Medulla oblongata (tissue), 1 donor: ENCODE measurements at regions not wholly inside any gene's neighbourhood (a gene's known extent, or its start where the extent isn't known, plus 50 kb on each side); places are given as distances from the start of the nearest gene placed in this dataset.

Source experiments
- DNase-seq: peaks from one replicate; pipeline ENCODE4 v3.0.0-alpha.2; 2015; ENCODE audit errors: extremely low spot score

GRCh38 chr13:27673911-27674310 lies 52.2 kb downstream of the POLR1D start:
- no peak for DNase-seq

DNA sequence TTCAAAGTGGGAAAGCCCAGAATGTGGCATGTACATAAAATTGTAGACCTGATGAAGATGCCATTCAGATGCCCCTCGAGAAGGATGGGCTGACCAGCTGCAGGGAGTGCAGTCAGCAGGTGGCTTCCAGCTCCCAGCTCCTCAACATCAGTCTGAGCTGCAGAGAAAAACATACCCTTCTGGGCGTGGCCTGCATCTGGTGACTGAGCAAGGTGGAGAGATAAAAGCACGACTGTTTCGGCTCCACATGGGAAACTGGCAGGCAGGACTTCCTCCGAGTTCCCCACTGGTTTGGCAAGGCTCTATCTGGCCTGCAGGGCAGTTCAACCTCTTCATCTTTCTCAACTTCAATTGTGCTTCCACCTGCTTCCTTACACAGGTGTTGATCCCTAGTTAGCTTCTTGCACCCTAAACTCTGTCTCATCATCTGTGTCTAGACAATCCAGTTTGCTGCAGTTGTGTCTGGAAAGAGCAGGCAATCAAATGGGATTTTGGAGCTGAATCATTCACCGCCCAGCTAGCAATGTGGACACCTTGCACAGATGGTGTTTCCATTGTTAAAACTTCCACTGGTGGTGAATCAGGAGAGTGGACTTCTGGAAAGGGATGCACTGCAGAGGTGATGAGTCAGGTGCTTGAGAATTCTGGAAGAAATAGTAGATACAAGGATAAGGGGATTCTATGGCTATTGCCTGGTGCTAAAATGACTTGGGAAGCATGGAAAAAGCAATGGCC lies 56.8 kb downstream of the POLR1D start:
- no peak for DNase-seq

- DNase-seq, result no peak
These were observed 57.7 kb downstream of the POLR1D start for GRCh38 chr13:27679396-27679795.

GRCh38 chr13:27679896-27680295 lies 58.2 kb downstream of the POLR1D start:
- DNase-seq, result no peak

- no peak for DNase-seq
These were observed 58.8 kb downstream of the POLR1D start for GRCh38 chr13:27680465-27680864.

DNA sequence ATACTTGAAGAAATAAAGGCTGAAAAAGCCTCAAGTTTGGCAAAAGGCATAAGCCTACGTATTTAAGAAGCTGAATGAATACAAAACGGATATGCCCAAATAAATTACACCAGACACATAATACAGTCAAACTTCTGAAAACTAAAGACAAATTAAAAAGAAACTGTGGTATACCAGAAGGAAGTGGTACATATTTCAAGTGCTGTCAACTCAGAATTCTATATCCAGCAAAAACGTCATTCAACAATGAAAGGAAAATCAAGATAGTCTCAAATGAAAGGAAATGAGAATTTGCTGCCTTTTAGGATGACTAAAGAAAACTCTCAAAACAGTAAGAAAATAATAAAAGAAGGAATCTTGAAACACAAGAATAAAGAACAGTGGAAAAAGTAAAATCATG lies 69.5 kb downstream of the POLR1D start:
- DNase-seq, result no peak

DNA sequence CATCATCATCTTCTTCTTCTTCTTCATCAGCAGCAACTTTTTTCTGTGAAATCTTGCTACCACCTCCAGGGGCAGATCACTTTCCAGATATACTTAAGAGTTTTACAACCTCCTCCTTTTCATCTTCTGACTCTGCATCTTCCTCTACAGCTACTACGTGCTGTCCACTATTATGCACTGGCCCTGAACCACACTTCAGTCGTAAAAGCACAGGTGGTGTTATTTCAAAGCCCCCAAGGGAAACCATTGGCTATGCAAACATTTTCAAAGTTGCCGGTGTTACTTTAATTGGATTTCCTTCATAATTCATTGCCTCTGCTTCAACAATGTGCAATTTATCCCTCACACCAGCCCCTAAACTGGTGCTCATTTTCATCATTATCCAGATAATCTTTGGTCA lies 75.0 kb downstream of the POLR1D start:
- DNase-seq, result no peak

DNA sequence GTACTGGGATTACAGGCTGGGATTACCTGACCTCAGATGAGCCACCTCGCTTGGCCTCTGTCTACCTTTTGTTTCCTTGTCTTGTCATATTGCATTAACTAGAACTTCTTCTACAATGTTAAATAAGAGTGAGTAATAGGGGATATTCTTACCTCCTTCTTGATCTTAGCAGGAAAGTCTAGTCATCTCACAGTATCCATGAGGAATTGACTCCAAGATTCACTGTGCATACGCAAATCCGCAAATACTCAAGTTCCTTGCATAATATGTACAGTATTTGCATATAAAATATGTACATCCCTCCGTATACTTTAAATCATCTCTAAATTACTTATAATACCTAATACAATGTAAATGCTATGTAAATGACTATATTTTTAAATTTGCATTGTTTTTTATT lies 78.3 kb downstream of the POLR1D start:
- no peak for DNase-seq

DNA sequence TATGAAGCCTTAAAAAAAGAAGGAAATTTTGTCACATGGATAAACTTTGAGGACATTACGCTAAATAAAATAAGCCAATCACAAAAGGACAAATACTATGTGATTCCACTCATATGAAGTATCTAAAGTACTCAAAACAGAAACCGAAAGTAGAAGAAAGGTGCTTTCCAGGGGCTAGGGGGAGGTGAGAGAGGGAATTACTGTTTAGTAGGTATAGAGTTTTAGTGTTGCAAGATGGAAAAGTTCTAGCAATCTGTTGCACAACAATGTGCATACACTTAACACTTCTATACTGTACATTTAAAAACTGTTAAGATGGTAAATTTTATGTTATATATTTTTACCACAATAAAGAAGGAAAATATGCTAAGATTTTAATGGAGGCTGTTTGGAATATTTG lies 83.0 kb downstream of the POLR1D start:
- no peak for DNase-seq

- no peak for DNase-seq
These were observed 84.0 kb upstream of the GSX1 start for GRCh38 chr13:27708325-27708724.

DNA sequence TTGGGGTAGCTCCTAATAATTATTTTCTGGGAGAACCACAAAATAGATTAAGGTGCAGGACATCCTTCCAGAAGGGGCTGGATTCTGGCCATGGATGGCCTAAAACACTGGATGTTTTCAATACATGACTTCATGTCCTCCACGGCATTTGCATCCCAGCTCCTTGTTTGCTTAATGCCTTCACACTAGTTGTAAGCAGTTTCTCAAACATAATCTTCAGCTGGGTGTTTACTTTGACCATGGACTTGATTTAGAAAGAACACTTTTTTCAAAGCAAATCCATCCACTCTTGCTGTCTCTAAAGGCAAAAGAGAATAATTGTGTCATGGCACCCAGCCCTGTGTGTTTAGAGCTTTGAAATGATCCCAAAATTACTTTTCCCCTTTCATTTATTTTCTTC lies 82.5 kb upstream of the GSX1 start:
- no peak for DNase-seq

DNA sequence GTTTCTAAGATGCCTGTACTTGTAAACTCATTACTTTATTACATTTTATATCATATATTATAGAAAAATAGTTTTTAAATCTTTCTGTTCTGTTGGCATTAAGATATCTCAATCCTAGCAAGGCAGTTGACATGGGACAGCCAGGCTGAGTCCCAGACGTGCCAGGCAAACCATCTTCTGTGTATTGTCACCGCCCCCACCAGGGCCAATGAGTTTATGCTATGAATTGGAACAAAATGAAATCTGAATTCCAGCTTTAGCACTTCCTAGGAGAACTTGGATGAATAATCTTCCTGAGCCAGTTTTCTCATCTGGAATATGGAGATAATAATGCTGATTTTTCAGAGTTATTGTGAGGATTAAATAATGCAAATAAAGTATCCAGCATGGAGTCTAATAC lies 79.9 kb upstream of the GSX1 start:
- DNase-seq, result no peak

- no peak for DNase-seq
These were observed 78.5 kb upstream of the GSX1 start for GRCh38 chr13:27713767-27714166.

GRCh38 chr13:27721681-27722080 lies 70.6 kb upstream of the GSX1 start:
- no peak for DNase-seq

DNA sequence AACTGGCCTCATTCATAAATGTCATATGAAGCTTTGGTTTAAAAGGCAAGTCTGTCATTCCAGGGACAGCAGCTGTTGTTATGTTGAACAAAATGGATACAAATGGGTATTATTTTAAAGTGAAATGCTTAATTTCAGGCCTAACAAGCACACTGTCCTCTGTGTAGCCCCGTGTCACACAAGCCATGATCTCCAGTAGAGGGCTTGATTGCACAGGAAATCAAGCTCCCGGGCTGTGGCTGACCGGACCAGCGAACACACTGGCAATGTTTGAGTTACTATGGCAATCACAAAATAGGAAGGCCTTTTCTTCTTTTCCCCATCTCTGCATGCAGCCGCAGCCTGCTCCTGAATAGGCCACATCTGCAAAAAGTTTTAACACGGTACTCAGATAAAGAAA lies 64.0 kb upstream of the GSX1 start:
- DNase-seq, result peak; percentile 65

- DNase-seq, result no peak
These were observed 62.1 kb upstream of the GSX1 start for GRCh38 chr13:27730191-27730590.
